GM21619 (cell line): ENCODE measurements at regions not wholly inside any gene's neighbourhood (a gene's known extent, or its start where the extent isn't known, plus 50 kb on each side); places are given as distances from the start of the nearest gene placed in this dataset.
"Not testable (repeated sequence)": the region's sequence is repeated elsewhere in the genome, so short reads cannot be mapped to it uniquely, and the experiment has no call there.

Experiments used
- ATAC-seq: cut with Tn5 transposase; IDR thresholded peaks from one replicate; pipeline ENCODE4 v1.9.1; 2021; ENCODE audit not compliant: unreplicated experiment

DNA sequence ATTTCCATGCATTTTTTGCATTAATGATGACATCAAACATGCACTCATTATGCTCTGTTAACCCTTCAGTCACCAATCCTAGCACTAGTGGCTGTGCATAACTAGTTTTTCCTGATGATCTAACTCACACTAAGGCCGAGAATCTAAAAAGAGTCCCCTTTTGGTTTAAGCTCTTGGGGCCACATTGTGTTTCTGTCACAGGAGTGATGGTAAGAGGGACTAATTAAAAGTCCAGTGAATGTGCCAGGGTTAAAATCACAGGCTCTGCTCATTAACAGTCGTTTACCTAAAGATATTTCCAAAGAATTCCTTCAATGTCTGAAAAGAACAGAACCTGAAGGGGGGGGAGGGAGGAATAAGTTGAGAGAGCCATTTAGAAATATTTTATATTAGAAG is 359.0 kb upstream of the ANKRD30A start:
- ATAC-seq = no peak

DNA sequence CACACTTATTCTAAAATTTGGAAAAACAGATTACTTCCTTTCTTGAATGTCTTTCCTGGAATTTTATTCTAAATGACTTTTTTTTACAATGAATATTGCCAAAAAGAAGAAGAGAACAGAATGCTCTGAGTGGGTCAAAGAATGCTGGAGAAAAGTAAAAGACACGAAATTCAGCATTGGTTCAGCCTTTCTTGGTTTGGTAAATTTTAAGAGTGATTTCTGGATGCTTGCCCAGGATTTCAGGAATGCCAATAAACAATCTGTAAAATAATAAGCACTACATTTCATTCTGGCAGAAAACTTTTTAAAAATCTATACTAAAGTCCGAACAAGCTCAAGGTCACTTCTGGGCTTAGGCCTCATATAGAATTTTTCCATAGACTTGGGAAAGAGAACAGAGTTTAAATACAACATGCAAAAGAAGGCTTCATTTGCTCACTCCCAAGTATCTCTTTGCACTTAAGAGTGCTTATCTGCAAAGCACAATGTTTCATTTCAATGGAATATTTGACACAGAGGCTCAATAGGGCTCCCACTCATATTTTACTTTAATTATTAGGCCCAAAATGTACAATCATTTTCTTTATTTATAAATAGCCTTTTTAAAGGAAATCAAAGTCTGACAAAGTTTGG is 359.5 kb upstream of the ANKRD30A start:
- ATAC-seq = no peak

DNA sequence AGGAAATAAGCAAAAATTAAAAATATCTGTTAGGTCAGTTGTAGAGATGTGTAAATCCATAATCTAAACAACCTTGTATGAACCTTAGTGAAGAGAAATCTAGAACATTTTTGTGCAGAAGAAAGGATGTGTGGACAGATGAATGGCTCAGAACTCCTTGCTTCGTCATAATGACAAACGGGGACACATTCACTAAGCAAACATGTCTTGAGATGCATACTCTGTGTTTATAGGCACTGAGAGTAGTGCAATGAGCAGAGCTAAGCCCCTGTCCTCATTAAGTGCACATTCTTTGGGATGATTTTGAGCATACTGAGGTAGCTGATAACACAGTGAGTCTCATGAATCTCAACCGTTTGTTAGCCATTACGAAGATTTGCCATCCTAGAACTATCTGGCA is 360.6 kb upstream of the ANKRD30A start:
- no peak for ATAC-seq

DNA sequence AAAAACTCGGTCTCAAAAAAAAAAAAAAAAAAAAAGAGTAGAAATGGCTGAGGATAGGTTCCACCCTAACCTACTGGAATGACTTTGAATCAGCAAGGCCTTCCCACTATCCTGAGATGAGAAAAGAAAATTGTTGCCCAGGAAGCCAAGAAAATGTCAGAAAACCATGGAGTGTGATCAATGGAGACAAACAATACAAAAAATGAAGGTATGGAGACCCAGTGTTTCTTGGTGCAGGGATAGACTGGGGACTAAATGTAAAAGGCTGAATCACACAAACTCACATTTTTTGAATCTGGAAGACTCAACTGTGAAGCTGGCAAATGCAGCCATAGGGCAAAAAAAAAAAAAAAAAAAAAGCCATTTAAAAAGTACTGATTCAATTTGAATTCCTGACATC is 364.3 kb upstream of the ANKRD30A start:
- no peak for ATAC-seq

DNA sequence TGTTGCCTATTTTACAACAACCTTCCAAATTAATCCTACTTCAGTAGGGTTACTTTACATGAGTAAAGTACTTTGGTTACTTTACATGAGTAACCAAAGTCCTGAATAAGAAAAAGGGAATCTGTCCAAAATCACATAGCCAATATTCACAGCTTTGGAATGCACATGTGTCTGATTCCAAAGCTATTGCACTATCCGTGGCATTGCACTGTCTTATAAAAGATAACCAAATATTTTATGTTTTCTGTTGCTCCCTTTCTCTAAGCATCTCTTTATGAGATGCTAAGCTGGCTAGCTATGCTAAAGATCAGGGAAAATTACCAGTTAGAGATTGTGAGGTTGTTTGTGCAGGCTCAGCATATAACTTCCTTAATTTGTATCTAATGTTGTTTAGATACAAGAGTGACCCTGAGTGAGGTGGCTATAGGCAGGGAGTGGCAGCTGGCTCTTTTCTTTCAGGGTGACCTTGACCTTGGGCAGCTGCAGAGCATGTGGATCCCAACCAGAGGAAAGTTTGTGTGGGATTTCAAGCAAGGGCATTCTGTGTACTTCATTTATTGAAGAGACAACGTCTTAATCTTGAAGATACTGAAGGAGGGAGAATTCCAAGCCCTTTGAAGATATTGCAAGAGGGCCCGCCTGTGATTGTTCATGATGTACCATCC is 366.1 kb upstream of the ANKRD30A start:
- no peak for ATAC-seq

DNA sequence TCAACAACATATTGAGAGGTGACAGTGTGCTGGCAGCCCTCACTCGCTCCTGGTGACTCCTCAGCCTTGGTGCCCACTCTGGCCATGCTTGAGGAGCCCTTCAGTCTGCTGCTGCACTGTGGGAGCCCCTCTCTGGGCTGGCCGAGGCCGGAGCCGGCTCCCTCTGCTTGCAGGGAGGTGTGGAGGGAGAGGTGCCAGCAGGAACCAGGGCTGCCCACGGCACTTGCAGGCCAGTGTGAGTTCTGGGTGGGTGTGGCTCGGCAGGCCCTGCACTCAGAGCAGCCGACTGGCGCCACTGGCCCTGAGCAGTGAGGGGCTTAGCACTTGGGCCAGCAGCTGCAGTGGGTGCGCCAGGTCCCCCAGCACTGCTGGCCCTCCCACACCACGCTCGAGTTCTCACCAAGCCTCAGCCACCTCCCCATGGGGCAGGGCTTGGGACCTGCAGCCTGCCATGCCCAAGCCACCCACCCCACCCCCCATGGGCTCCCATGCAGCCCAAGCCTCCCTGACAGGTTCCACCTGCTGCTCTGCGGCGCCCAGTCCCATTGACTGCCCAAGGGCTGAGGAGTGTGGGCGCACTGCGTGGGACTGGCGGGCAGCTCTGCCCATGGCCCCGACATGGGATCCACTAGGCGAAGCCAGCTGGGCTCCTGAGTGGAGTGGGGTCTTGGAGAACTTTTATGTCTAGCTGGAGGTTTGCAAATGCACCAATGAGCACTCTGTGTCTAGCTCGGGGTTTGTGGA is 377.1 kb upstream of the ANKRD30A start:
- no peak for ATAC-seq

DNA sequence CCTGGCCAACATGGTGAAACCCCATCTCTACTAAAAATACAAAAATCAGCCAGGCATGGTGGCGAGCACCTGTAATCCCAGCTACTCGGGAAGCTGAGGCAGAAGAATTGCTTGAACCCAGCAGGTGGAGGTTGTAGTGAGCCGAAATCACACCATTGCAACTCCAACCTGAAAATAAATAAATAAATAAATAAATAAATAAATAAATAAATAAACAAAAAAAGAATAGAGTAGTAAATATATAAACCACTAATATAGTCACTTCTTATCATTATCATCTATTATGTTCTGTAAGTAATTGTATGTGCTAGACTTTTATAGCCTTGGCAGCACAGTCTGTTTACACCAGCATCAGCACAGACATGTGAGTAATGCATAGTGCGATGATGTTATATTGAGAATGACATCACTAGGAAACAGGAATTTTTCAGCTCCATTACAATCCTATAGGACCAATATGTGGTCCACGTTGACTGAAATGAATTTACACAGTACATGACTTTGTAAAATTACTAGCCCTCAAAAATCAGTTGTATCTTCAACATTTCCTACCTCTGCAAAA is 385.4 kb upstream of the ANKRD30A start:
- no peak for ATAC-seq

DNA sequence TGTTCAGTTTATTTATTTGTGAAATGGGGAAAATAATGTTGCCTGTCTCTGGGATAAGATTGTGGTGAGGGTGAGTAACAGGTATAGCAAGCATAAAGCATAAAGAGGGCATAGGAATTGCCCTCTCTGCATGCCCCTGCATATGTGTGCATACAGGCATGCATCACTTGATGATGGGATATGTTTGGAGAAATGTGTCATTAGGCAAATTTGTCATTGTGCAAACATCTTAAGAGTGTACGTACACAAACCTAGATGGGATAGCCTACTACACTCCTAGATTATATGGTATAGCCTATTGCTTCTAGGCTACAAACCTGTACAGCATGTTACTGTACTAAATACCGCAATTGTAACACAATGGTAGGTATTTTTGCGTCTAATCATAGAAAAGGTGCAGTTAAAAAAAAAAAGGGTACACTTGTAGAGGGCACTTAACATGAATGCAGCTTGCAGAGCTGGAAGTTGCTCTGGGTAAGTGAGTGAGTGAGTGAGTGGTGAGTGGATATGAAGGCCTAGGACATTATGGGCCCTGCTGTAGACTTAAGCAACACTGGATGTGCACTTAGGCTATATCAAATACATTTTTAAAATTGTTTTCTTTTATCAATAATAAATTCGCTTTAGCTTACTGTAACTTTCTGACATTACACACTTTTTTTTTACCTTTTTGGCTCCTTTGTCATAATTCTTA is 386.5 kb upstream of the ANKRD30A start:
- ATAC-seq = no peak

DNA sequence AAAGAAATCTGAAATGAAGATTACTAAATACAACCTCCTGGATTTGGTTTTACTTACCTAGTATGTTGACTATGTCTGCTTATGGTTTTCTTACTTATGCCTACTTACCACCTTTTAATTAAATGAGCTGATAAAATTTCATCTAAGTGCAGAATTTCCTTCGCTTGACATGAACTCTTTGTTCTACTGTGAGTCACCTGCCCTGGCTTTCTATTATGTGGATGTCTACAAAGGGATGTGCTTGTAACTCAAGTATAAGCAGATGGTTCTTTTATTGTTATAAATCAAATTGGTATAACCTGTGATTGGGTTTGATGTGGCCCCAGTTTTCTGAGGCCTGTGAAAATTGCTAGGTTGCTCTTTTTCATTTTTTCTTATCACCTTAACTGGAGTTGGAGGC is 389.1 kb upstream of the ANKRD30A start:
- ATAC-seq = no peak

DNA sequence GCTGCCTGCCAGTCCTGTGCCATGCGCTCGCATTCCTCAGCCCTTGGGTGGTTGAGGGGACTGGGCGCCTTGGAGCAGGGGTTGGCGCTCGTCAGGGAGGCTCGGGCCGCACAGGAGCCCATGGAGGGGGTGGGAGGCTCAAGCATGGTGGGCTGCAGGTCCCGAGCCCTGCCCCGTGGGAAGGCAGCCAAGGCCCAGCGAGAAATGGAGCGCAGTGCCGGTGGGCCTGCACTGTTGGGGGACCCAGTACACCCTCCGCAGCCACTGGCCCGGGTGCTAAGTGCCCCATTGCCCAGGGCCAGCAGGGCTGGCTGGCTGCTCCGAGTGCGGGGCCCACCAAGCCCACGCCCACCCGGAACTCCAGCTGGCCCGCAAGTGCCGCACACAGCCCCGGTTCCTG is 390.8 kb upstream of the ANKRD30A start:
- ATAC-seq = not testable (repeated sequence)

DNA sequence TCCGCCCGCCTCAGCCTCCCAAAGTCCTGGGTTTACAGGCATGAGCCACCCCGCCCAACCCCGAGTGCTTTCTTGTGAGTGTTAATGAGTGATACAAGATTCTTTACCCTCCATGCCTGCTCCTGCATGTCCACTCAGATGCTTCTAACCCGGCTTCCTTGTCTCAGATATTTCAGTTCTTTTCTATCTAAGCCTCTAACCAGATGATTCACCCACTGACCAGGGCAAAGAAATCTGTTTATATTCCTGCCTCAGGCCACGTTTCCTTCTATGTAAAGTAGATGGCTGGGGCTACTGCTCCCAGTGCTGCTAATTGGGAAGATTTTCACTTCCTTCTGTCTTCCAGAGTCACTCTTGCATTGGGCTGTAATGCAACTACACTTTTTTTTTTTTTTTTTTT is 395.1 kb upstream of the ANKRD30A start:
- ATAC-seq = no peak

DNA sequence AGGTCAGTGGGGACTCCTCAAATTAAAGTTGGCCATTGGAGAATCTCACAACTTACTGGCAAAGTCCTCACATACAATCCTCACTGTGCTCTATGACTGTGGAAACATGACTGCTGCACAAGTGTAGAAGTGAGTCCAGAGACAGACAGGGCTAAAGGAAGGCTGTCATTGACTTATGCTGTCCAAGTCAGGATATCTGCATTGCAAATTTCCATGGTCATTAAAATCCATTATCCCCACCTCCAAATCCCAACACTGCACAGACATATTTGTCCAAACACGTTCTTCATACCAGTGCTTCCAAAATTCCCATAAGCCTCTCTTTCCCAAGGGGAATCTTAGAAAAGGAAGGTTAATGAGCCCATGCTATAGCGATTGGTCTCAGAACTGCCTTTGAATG is 396.8 kb upstream of the ANKRD30A start:
- ATAC-seq = no peak

DNA sequence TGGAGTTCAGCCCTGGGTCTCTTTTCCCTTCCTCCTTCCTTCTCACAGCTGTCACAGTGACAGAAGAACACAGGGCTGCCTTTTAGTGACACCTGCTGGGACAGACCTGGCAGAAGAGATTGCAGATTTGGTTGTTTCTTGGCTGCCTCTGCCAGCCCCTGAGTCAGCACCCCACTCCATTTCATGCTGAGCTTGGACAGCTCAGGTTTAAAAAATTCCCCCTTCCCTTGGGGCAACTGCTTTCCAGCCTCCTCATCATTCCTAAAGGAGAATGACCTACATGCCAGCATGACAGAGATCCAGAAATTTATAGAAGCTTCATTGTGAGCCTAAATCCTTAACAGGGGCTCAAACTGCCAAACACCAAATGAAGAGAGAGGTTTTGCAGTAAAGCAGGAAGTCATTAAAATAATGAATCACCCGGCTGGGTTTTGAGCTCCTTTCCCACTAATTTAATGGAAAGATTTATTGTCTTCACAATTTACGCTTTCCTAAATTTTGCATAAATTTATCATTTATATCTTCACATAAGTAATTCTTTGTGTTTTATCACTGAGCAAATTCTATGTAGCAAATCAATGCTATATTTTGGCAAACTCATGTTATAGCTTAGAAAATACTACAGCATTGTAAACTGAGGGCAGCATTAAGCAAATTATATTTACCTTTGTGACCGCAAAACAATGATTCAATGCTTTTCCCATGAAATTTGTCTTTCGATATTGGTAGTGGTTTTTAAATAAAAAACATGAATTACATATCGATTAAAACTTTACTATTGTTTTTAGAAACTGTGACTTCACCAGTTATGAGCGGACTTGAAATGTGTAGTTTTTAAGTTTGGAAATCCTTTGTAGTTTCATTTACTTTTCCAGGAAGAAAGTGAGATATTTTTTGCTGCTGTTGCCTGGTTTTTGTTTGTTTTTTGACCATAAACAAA is 399.5 kb upstream of the ANKRD30A start:
- no peak for ATAC-seq

DNA sequence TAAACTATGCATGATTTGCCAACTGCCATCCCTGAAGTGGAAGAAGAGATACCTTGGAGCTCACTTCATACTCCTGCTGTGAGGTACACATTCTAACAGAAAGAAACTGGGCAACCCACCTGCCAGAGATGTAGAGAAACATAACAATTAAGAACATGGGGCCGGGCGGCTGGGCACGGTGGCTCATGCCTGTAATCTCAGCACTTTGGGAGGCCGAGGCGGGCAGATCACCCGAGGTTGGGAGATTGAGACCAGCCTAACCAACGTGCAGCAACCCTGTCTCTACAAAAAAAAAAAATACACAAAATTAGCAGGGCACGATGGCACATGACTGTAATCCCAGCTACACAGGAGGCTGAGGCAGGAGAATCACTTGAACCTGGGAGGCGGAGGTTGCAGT is 402.6 kb upstream of the ANKRD30A start:
- no peak for ATAC-seq

DNA sequence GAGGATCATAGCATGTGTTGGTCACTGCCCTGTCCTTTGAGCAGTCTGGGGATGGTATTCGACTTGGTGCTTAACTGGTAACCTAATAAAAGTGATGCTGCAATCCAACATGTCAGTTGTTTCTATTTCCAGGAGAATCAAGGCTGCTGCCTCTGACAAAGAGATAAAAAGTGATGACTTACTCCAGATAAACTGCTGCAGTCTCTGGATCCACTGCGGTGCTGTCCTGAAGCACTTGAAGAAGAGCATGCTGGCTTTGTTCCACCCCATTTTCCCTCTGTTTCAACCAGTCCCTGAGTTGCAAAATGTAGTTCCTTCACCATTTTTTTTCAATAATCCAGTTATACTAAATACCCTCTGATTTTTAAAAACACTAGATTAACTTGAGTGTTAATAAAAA is 403.5 kb upstream of the ANKRD30A start:
- ATAC-seq = no peak

DNA sequence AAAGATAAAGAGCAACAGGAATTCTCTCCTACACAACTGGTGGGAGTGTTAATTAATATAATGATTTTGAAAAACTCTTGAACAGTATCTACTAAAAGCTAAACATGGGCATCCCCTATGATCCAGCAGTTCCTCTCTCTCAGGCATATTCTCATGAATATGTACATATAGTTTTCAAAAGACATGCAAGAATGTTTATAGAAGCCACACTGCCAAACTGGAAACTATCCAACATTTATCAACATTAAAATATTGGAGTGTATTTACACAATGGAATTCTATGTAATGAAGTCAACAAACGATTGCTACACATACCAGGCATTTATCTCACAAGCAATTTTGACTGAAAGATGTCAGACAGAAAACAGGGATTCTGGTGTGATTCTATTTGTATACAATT is 404.5 kb upstream of the ANKRD30A start:
- ATAC-seq = no peak

DNA sequence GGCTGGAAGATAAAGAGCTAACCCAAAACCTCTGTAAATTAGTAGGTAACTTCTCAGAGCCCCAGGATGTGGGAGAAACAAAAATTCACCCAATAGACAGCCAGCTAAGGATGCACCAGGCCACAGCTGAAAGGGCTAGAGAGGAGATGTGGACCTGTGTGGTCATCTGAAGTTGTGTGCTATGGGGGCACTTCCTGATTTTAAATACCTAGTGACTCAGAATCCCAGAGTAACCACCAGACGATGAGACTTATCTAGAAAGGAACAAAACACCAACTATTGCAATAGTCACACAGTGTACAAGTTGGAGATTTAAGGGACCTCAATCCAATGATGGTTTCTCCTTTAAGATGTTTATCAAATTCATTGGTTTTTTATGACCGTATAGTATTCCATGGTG is 408.3 kb upstream of the ANKRD30A start:
- no peak for ATAC-seq

DNA sequence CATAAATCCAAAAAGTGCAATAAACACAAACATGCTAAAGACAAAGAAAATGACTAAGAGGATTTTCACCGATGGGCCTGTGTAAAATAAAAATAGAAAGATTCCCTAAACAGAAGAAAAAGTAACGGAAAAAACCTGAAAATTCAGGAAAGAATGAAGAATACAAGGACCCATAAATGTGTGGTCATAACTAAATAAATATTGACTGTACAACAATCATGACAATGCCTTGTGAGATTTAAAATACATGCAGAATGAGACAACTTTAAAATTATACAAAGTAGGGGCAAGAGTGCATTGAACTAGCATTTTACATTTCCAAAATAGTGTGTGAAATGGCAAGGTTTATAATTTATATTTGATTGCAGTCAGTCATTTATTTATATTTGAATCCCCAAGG is 409.1 kb upstream of the ANKRD30A start:
- no peak for ATAC-seq

DNA sequence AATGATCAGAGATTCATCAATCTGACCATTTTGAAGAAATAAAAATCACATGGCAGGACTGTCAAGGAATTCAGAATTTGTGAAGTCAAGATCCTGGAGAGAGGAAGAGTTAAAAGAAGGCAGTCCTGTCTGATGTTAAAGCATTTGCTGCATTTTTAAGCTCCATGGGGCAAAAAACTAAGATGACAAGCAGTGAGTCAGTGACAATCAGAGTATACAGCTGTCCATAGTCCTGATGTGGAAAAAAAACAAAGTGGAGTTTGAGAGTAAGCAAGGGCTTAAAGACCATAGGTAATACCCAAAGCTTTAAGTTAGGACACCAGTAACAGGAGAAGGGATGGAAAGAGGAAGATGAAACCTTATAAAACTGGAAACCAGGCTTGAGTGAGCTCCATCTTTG is 412.7 kb upstream of the ANKRD30A start:
- no peak for ATAC-seq

DNA sequence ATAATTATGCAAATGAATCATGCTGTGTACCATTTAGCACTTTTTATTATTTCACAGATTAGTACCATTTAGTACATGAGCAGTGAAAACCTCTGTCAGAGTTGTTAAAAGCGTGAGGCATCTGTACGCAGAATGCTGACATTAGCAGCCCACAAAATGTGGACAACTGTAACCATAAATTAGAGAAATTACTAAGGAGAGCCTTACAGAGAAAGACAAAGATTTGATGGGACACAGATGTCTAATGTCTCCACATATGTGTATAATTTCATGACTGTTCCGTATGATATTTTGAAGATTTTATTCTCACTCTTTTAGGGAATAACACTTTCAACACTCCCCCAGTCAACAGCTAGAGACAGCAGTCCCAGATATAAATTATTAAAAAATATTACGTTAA is 414.0 kb upstream of the ANKRD30A start:
- no peak for ATAC-seq
